ENCODE measurements at regions not wholly inside any gene's neighbourhood (a gene's known extent, or its start where the extent isn't known, plus 50 kb on each side); places are given as distances from the start of the nearest gene placed in this dataset.

- no peak for TF ChIP-seq CTCF (IDR thresholded peaks at IDR 0.05; ENCODE audit: extremely low read depth in 1 of 2, insufficient read depth in 1 of 2, low read depth in 1 of 2, low read length in 2 of 2)
- TF ChIP-seq POLR2AphosphoS5 (IDR thresholded peaks at IDR 0.05; ENCODE audit: insufficient read depth, low read depth, low read length): no peak
- TF ChIP-seq POLR2A (IDR thresholded peaks at IDR 0.05; ENCODE audit: low read depth, low read length): no peak
- no peak for TF ChIP-seq FOS (IDR thresholded peaks at IDR 0.05; ENCODE audit: borderline replicate concordance, insufficient read depth, low read length)
These were observed 622.1 kb downstream of the ARL4A start for GRCh38 chr7:13309535-13309934.

Data from endothelial cell of umbilical vein (primary cell).